WERI-Rb-1 (cell line): ENCODE measurements at regions not wholly inside any gene's neighbourhood (a gene's known extent, or its start where the extent isn't known, plus 50 kb on each side); places are given as distances from the start of the nearest gene placed in this dataset.
"Not testable (repeated sequence)": the region's sequence is repeated elsewhere in the genome, so short reads cannot be mapped to it uniquely, and the experiment has no call there.

ENCODE experiments used
- DNase-seq: peaks from one replicate; pipeline ENCODE4 v3.0.0-alpha.2; 2020
- H3K27ac ChIP-seq: fragments of 250-450 bp; sonication (Bioruptor Pico); 2 replicates; pipeline ENCODE4 v1.5.1; 2020; ENCODE audit warnings: mild to moderate bottlenecking, moderate library complexity
- H3K27me3 ChIP-seq: fragments of 250-450 bp; sonication (Bioruptor Pico); 2 replicates; pipeline ENCODE4 v1.5.1; 2021; ENCODE audit warnings: mild to moderate bottlenecking, low read depth, moderate library complexity; ENCODE audit not compliant: insufficient read depth, severe bottlenecking
- H3K36me3 ChIP-seq: fragments of 250-450 bp; sonication (Bioruptor Pico); 2 replicates; pipeline ENCODE4 v1.5.1; 2020; ENCODE audit warnings: mild to moderate bottlenecking, moderate library complexity
- H3K4me3 ChIP-seq: 2 replicates; pipeline ENCODE4 v1.5.1; 2011; ENCODE audit warnings: low read depth, mild to moderate bottlenecking, control low read depth, low read length
- H3K9me3 ChIP-seq: fragments of 250-450 bp; sonication (Bioruptor Pico); 2 replicates; pipeline ENCODE4 v1.5.1; 2021; ENCODE audit warnings: mild to moderate bottlenecking, moderate library complexity; ENCODE audit not compliant: severe bottlenecking
- TF ChIP-seq, protein P1 (sequence below): IDR thresholded peaks from 2 replicates; pipeline ENCODE4 v1.5.1; 2011; ENCODE audit warnings: low read depth, mild to moderate bottlenecking, control low read depth, inconsistent platforms, low read length

DNA sequence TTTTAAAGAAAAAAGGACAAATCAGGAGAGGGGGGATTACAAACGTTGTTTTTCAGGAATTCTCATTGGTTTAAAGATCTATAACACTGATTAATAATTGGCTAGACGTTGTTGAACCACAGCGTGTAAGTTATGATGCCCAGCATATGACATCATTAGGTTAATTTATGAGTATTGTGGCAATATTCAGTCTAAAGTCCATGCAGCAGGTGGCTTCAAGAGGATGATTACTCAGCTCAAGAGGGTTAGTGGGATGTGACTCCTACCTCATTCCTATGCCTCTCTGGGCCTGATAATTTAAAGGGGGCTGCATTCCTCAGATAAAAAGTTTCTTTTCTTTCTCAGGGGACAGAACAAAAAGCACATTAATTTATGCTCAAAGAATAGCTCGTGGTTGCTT, 1309.0 kb downstream of the EPHA7 start:
- TF ChIP-seq, protein P1, sequence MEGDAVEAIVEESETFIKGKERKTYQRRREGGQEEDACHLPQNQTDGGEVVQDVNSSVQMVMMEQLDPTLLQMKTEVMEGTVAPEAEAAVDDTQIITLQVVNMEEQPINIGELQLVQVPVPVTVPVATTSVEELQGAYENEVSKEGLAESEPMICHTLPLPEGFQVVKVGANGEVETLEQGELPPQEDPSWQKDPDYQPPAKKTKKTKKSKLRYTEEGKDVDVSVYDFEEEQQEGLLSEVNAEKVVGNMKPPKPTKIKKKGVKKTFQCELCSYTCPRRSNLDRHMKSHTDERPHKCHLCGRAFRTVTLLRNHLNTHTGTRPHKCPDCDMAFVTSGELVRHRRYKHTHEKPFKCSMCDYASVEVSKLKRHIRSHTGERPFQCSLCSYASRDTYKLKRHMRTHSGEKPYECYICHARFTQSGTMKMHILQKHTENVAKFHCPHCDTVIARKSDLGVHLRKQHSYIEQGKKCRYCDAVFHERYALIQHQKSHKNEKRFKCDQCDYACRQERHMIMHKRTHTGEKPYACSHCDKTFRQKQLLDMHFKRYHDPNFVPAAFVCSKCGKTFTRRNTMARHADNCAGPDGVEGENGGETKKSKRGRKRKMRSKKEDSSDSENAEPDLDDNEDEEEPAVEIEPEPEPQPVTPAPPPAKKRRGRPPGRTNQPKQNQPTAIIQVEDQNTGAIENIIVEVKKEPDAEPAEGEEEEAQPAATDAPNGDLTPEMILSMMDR = no peak
- no peak for DNase-seq
- Histone ChIP-seq H3K27ac (no peak overlapping the region), H3K36me3 (no peaks in the 10 kb centered on the region), H3K27me3 (no peaks in the 10 kb centered on the region), H3K4me3 (no peak overlapping the region), H3K9me3 (no peaks in the 10 kb centered on the region)

DNA sequence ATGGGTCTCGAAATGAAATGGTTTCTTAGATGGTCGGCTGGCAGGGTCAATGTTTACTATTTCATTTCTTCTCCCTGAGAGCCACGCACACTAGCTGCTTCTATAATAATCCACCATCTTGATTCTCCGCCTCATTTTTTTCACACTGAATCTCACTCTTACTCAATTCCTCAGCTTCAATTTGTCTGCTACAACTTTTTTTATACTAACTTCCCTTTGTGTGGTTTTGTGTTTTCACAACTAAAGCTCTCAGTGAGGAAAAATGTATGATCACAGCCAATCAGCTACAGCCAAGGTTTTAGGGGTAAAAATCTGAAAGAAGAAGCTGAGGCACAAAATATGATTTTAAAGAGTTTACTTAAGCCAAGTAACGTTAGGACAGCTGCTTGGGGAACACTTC, 1309.4 kb downstream of the EPHA7 start:
- DNase-seq = no peak
- no peak overlapping the region for H3K4me3 ChIP-seq
- H3K27ac ChIP-seq = no peak overlapping the region
- no peaks in the 10 kb centered on the region for H3K9me3 ChIP-seq
- H3K27me3 ChIP-seq = no peaks in the 10 kb centered on the region
- no peaks in the 10 kb centered on the region for H3K36me3 ChIP-seq
- TF ChIP-seq, protein P1 = no peak

DNA sequence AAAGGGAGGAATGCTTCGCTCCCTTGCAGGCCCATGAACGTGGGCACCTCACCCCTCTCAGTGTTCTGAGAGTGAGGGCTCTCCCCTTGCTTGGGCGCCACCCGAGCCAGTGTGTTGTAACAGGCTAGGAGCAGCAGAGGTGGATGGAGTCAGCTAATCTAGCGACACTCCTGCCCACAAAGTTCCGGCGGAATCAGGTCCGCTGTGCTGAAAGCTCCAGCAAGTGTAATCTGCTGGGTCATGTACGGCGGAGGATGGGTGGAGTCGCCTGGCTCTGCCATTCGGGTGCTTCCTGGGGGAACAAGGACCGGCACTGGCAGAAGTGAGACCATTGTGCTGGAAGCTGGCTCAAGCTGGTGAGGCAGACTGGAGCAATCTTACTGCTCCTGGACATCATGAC, 1310.1 kb downstream of the EPHA7 start:
- H3K4me3 ChIP-seq = no peak overlapping the region
- no peaks in the 10 kb centered on the region for H3K27me3 ChIP-seq
- no peaks in the 10 kb centered on the region for H3K9me3 ChIP-seq
- H3K36me3 ChIP-seq = no peaks in the 10 kb centered on the region
- no peak overlapping the region for H3K27ac ChIP-seq
- TF ChIP-seq, protein P1 = no peak
- no peak for DNase-seq

DNA sequence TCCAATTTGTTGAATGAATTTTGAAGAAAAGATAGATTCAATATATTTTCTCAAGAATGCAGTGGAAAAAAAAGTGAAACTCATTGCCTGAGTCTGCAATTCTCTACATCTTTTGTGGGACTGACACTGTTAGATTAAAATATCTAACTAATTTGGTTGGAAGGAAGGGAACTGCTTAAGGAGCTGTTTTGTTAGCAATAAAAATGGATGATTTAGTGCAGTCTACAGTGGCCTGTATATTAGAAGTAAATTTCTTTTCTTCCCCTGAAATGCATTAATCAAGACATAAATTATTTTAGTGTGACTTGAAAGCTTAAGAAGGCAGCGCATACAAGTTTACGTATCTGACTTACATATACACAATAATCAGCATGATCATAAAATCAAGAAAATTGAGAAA, 1332.6 kb downstream of the EPHA7 start:
- H3K27ac ChIP-seq = no peak overlapping the region
- no peaks in the 10 kb centered on the region for H3K27me3 ChIP-seq
- TF ChIP-seq, protein P1 = no peak
- no peak overlapping the region for H3K4me3 ChIP-seq
- no peaks in the 10 kb centered on the region for H3K9me3 ChIP-seq
- no peak for DNase-seq
- H3K36me3 ChIP-seq = no peaks in the 10 kb centered on the region

DNA sequence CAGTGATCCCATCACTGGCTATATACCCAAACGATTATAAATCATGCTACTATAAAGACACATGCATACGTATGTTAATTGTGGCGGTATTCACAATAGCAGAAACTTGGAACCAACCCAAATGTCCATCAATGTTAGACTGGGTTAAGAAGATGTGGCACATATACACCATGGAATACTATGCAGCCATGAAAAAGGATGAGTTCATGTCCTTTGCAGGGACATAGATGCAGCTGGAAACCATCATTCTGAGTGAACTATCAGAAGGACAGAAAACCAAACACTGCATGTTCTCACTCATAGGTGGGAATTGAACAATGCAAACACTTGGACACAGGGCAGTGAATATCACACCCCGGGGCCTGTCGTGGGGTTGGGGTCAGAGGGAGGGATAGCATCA, 1335.4 kb downstream of the EPHA7 start:
- not testable (repeated sequence) for H3K27me3 ChIP-seq, DNase-seq, H3K4me3 ChIP-seq, H3K27ac ChIP-seq, H3K9me3 ChIP-seq, H3K36me3 ChIP-seq

DNA sequence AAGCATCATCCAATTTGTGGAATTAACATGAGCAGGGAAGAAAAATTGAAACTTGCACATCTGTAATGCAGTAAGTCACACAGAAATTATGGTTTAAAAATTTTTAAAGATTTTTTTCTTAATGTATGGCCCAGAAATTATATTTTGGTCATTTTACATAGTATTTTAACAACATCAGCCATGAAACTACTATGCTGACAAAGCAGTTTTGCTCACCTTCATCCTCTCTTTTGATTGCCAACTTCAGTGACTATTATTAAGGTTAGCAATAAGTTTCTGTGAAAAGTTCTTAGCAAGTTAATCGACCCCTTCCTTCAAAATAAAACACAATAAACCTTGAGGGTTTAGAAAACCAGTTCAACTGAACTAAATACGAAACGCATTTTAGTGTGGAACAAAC, 1347.0 kb downstream of the EPHA7 start:
- DNase-seq = no peak
- H3K9me3 ChIP-seq = no peaks in the 10 kb centered on the region
- TF ChIP-seq, protein P1 = no peak
- no peak overlapping the region for H3K27ac ChIP-seq
- H3K27me3 ChIP-seq = no peaks in the 10 kb centered on the region
- H3K36me3 ChIP-seq = no peaks in the 10 kb centered on the region
- H3K4me3 ChIP-seq = no peak overlapping the region
